ENCODE measurements at regions not wholly inside any gene's neighbourhood (a gene's known extent, or its start where the extent isn't known, plus 50 kb on each side); places are given as distances from the start of the nearest gene placed in this dataset.

GRCh38 chr22:47304854-47305253 is 542.4 kb downstream of the TBC1D22A start:
- intact Hi-C loops (cut with micrococcal nuclease; ENCODE audit: unreplicated experiment), result no loop called here
- no peaks in the 10 kb centered on the region for H3K79me2 ChIP-seq (ENCODE audit: insufficient read depth, low read length)
- no peak for DNase-seq (ENCODE audit: low spot score)
- peaks cover 0 to 26% of the 10 kb centered on the region in 2 experiments; a peak in 3 of 5 replicates for H3K27me3 ChIP-seq (ENCODE audit: control insufficient read depth in 1 of 2, insufficient read depth in 2 of 2, low read length in 2 of 2)
- no peak overlapping the region for H3K27ac ChIP-seq (ENCODE audit: extremely low read length, insufficient read depth, low read length)
- no peak overlapping the region for H3K4me3 ChIP-seq (replicated peaks in 1 of 3; ENCODE audit: insufficient read depth in 1 of 3, low read depth in 2 of 3, low read length in 3 of 3)
- no peaks in the 10 kb centered on the region for H3K4me1 ChIP-seq (ENCODE audit: insufficient read depth, low read length)
- FAIRE-seq, result no peak
- ATAC-seq, result no peak
- no TSS peak for BruUV-seq (replicated peaks)
- no peak overlapping the region for H2AFZ ChIP-seq (ENCODE audit: low read length)
- 6% methylated on average over 4 of the region's 6 CpGs for WGBS (ENCODE audit: low lambda C conversion rate)
- no peak overlapping the region for H3K9ac ChIP-seq (ENCODE audit: insufficient read depth, low read depth, low read length)
- no peaks in the 10 kb centered on the region for H3K9me3 ChIP-seq (ENCODE audit: low read length)
- TF ChIP-seq CAMTA2 (CRISPR knock-in tag; IDR thresholded peaks at IDR 0.05; ENCODE audit: borderline replicate concordance) (no peak), NR2C2 (CRISPR knock-in tag; IDR thresholded peaks at IDR 0.05; ENCODE audit: borderline replicate concordance) (no peak), ZNF660 (CRISPR knock-in tag; IDR thresholded peaks at IDR 0.05; ENCODE audit: borderline replicate concordance, low read depth) (no peak), ZEB1 (IDR thresholded peaks at IDR 0.05; ENCODE audit: insufficient replicate concordance, low read depth) (no peak), ZNF10 (CRISPR knock-in tag; IDR thresholded peaks at IDR 0.05; ENCODE audit: borderline replicate concordance, low read depth) (no peak), ATRX (CRISPR knock-in tag; IDR thresholded peaks at IDR 0.05; ENCODE audit: borderline replicate concordance) (no peak), ZFP36 (IDR thresholded peaks at IDR 0.05; ENCODE audit: borderline replicate concordance, low read depth, low read length, partially characterized antibody) (no peak), MLLT10 (CRISPR knock-in tag; IDR thresholded peaks at IDR 0.05) (no peak), ZNF441 (CRISPR knock-in tag; IDR thresholded peaks at IDR 0.05; ENCODE audit: borderline replicate concordance) (no peak), ZBTB33 (CRISPR knock-in tag; IDR thresholded peaks at IDR 0.05) (no peak), ZNF777 (CRISPR knock-in tag; IDR thresholded peaks at IDR 0.05) (no peak)
- POLR2A ChIA-PET, result no interaction called here
- no peak overlapping the region for H3K4me2 ChIP-seq (ENCODE audit: low read depth, low read length)
- CTCF ChIA-PET (ENCODE audit: low intra/inter-chr PET ratio, low total read pairs), result no interaction called here
- H3K36me3 ChIP-seq (replicated peaks in 1 of 2; ENCODE audit: control insufficient read depth in 1 of 2, insufficient read depth in 2 of 2, low read length in 2 of 2), result no peaks in the 10 kb centered on the region
- in situ Hi-C loops (cut with HindIII; ENCODE audit: extremely low pct_ligation_motif_present, low pct_unique_long_range_greater_than_20kb), result no loop called here
- H4K20me1 ChIP-seq (ENCODE audit: insufficient read depth, low read length), result no peaks in the 10 kb centered on the region

Data from HepG2 (cell line).